NCI-H524 treated with DMSO at 0.1 percent for 48 hours (cell line): ENCODE measurements at regions not wholly inside any gene's neighbourhood (a gene's known extent, or its start where the extent isn't known, plus 50 kb on each side); places are given as distances from the start of the nearest gene placed in this dataset.

ENCODE experiments used
- DNase-seq: peaks from one replicate; lab custom pipeline; 2025; lab: John Stamatoyannopoulos, UW

DNA sequence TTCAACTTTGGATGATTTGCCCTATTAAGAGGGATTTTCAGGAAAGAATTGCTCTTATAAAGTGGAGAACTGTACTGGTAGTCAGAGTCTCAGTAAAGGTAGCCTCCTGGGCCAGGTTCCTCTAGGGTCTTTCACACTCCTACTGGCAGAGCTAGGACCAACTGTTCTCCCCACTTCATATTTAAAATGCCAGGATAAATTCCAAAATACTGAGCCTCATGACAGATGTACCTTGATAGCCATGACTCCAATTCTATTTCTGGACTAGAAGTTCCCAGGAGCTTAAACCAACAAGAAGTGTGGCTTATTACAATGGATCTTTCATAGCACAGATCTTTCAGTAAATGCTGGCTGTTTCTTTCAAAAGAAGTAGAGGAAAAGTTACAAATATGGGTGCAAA lies 126.5 kb downstream of the C12orf75 start:
- peak; percentile 5 for DNase-seq

DNA sequence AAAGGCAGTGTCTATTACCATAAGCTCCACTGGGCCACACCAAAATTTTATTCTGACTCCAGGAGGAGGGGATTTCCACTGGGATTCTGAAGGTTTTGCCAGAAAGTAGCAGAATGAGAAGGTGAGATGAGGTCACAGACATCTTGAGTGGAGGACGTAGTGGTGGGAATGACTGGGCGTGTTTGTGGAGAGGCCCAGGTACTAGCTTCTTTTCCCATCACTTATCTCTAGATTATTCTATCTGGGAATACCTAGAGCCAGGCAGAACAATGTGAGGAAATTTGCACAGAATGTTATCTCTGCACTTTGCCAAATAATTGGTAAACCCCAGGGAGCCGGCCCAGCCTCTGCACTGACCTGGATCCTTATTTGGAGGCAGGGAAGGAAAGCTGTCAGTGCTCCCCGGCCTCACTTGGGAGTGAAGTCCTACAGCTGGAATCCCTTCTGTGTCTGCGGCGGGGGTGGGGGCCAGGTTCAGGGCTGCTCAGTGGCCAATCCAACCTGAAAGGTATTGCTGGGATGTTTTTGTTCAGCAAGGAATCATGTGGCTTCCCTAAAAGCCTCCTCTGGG lies 129.4 kb downstream of the C12orf75 start:
- DNase-seq: no peak

DNA sequence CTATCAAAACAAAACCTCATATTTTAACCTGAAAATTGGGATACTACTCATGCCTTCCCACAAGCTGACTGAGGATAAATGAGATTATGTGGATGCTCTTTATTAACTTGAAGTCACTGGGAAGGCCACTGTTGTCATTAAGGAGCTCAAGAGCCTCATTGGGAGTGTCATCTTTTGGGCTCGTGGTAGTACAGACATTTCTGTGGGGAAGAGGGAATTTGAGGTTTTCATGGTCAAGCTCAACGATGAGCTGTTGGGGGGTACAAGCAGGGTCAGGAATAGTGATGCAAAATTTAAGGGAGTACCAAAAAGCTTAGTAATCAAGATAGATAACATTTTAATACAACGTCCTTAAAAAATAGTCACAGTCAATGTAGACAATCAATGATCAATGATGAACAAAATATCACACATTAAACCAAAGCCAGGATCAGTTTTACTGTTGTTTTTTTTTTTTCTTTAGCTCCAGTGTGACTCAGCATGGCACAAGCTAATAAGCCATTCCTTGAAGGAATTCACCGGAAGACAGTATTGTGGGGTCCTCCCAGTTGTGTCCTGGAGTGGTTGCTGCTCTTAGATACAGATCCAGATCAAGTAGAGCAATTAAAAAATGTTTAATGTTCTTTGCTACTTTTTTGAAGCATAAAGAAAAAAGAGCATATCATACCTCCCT lies 130.9 kb downstream of the C12orf75 start:
- DNase-seq: no peak

DNA sequence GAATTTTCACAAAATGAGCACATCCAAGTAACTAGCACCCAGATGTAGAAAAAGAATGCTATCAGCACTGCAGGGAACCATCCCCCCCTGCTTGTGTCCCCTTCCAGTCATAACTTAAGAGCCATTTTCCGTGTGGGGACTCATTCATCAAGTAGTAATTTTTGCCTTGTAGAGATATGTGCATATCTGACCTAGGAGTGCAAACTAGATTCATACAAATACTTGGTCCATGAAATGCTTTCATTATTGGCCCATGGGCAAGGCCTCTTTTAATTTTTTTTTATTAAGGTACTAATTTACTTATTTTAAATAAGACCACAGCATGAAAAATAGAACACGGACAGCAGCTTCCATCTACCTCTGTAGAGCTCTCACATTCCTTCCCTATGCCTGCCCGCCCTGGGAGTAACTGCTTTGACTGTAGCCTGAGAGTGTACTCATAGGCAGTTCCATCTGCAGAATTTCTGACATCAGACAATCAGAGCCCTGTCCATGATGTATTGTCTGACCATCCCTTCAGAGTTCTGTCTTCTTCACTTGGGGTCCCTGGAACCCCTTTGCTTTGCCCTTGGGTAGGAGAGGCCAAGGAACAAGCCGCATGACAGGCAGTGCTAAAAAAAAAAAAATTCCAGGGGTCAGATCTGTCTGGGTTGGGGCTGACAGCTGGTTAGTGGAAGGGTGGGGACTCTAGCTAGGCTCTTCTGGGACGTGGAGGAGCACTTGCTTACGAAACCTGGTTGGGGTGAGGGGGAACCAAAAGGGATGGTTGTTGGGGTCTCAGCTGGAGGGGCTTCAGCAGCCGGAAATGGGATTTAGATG lies 131.7 kb downstream of the C12orf75 start:
- DNase-seq: no peak

DNA sequence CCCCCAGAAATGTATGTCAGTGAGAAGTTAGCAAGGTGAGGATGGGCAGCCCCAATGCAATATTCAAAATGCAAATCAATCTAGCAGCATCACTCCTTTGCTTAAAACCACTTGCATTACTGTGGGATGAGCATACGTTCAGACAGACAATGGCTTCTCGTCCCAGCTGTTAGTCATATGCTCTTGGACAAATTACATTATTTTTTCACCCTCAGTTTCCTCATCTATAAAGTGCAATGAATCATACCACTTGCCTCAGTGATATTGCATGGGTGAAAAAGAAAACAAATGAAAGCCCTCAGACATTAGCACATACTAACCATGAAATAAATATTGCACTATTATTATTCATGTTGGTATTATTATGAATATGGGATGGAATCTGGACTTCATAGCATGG lies 132.3 kb downstream of the C12orf75 start:
- DNase-seq: no peak

DNA sequence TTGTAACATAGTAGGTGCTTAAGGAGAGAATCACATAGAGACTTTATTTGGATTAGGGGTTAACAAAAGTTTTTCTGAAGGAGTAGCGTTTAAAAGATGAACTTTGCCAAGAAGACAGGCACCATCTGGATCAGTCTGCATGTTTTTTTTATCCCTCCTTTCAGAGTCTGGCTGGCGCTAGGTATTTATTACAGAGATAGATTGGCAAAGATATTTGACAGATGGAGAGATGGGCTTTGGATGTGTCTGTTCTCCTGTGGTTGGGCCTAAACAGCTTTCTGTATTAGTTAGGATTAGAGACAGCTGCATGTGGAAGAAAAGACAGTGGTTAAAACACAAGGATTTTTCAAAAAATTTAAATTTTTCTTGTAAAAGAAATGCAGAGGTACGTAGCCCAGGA lies 133.9 kb downstream of the C12orf75 start:
- peak; percentile 89 for DNase-seq

DNA sequence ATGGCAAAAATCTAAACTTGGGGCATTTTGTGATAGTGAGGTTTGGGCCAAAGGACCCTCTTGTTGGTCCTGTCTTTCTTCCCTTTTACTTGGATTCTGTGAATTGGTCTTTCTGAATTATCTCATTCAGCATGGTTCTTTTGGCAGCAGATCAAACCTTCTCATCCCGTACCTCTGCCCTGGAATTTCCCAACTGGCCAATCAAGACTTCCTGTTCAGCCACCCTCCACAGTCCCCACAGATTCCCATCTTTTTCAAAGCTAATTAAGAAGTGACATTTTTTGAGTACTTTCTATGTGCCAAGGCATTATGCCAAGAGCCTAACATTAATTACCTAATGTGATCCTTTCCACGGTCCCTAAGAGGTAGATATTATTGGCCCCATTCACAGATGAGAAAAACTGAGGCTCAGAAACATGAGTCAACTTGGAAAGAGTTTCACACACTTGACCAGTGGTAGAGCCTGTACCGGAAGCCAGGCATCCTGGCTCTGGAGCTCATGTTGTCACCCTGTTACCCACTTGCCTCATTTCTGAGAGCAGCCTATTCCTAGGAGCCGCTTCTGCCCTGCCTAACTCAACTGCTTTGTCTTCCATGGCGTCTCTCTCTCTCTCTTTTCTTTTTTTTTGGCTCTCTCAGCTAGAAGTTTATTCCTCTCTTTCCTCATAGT lies 135.9 kb downstream of the C12orf75 start:
- no peak for DNase-seq

DNA sequence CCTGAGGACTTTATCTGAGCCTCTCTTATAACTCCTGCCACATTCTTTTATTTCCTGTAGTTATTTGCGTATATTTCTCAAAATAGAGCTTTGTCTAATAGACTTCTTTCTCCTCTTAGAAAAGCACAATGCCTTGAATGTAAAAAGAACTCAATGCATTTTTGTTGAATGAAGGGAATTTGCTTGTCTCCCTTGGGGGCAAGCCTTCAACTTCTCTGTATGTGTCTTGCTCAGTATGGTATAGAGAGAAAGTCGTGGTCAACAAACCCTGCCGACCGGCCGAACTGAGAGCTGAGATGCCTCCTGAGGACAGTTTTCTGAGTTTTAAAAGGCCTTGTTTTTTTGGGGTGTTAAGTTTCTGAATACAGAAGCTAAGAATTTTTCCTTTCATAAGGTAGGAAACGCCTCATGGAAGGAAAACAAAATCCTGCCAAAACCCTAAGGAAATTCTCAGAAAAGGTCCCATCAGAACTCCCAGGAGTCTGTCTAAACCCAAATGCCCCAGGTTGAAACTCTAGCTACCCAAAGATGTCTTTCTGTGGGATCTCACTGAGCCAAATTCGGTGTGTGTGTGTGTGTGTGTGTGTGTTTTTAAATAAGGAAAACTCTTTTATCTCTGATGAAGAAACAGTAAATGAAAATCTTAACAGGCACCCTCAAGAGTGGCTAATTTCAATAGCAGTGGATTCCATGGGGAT lies 136.6 kb downstream of the C12orf75 start:
- no peak for DNase-seq

DNA sequence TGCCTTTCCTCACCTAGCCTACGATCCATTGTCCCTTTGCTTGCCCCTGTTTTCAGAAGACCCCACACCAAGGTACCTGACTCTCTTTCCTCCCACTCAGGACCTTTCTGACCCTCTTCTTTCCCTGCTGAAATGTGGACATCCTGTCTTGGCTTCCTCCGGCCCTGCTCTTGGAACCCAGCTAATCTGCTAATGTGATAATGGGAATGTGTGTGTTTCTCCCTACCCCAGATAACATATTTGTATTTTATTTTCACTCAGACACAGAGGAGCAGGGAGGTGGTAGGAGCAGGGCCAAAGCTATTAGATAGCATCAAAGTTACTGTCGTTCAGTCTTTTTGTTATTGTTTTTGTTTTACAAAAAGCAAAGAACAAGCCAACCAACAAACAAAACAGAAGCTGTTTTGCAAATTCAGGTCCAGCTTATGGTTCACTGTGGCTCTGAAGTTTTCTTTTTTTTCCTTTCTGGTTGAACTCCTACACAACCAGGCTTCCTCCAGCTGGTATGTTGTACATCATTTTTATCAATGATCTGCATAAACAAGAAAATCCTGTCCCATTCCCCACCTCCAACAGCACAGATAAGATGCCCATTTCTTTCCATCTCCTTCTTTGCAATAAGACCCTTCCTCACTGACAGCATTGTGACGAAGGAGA lies 137.3 kb downstream of the C12orf75 start:
- DNase-seq: no peak

DNA sequence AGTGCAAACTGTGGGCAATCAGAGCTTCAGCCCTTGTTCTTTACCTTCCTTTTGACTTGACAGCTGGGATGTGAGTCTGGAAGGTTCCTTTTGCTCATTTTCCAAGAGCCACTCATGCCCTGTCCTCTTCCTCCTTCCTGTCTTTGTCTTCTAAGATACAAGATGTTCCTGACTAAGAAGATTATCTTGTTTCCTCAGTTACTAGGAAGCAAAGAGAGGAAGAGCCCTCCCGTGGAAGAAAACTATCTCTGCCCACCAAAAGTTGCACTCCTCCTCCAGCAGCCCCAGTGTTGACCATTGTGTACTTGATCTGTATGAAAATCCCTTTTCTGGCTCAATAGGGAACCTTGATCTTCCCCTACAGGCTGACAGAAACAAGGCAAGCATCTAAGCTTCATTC lies 138.0 kb downstream of the C12orf75 start:
- DNase-seq: no peak

DNA sequence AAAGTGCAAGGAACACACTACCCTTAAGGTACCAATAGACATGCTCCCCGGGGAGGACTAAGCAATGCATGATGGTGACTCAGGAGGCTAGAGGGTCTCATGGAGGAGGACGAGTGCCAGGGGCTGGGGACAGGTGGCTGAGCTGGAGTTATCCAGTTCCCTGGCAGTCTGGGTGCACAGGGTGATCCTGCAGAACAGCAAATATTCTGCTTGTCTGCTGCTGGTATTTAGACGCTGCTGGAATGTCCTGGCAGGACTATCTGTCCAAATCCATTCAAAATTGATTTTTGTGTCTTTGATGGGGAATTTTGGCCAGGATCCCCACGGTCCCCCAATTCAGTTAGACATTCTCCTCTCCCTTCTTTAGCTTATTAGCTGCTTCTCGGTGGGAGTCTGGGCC lies 138.7 kb downstream of the C12orf75 start:
- DNase-seq: no peak

DNA sequence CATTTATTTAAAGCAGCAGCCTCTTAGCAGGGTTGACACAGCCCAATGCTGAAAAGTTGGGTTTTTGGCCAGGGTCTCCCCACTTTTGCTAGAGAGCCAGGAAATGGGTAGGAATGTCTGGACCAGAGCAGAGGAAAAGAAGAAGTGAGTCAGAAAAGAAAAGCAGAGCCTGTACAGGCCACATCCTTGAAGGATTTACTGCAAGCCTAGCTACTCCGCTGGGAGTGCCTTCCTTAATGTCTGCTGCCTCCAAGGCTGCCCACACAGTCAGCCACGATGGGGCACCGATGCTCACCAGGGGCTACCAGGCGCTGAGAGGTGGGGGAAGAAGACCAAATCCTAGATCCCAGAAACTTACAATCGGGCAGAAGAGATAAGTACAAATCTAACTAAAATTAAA lies 139.2 kb downstream of the C12orf75 start:
- no peak for DNase-seq

DNA sequence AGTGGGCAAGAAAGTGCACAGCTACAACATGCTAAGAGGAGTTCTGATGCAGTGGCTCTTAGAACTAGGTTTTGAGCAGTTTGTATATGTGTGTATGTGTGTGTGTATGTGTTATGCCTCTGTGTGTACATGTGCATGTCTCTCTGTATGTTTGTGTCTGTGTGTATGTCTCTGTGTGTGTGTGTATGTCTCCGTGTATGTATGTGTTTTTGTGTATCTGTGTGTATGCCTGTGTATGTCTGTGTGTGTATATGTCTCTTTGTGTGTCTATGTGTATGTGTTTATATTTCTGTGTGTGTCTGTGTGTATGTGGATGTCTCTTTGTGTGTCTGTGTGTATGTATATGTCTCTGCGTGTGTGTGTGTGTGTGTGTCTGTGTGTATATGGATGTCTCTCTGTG lies 139.6 kb downstream of the C12orf75 start:
- DNase-seq: no peak

DNA sequence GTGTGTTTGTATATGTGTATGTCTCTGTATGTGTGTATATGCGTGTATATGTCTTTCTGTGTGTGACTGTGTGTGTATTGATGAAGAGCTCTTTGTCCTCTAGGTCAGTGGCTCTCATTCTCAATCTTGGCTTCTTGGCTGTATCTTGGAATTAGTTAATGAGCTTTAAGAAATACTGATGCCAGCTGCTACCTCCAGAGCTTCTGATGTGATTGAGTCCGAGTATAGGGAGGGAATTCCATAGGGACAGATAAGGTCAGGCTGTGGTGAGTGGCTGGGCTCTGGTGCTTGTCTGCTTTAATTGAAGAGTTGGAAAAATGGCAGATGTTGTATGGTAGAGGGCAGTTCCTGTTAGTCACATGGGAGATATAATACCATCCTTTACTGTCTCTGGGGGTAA lies 140.1 kb downstream of the C12orf75 start:
- DNase-seq: peak; percentile 53

DNA sequence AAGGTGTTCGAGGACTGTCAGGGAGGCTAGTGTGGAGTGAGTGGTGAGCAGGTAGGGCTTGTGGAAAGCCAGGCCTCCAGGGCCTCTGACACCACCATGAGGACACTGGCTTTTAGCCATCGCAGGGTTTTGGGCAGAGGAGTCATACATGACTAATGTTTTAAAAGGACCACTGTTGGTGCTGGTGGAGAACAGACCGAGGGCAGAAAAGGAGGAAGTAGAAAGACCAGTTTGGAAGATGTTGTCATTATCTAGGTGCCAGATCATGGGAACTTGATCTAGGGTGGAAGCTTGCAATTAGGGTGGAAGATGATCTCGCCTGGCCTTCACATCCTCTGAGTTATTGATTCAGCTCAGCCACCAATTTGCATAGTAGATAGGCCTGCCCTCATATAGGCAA lies 144.2 kb downstream of the C12orf75 start:
- DNase-seq: no peak

DNA sequence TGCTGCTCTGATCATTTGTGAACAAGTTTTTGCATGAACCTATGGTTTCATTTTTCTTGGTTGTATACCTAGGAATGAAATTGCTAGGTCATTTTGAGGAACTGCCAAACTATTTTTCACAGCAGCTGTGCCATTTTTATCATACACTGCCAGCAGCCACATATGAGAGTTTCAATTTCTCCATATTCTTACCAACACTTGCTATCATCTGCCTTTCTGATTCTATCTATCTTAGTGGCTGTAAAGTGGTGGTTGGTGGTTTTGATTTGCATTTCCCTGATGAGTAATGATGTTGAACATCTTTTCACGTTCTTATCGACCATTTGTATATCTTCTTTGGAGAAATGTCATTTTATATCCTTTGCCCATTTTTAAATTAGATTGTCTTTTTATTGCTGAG lies 146.1 kb downstream of the C12orf75 start:
- no peak for DNase-seq

DNA sequence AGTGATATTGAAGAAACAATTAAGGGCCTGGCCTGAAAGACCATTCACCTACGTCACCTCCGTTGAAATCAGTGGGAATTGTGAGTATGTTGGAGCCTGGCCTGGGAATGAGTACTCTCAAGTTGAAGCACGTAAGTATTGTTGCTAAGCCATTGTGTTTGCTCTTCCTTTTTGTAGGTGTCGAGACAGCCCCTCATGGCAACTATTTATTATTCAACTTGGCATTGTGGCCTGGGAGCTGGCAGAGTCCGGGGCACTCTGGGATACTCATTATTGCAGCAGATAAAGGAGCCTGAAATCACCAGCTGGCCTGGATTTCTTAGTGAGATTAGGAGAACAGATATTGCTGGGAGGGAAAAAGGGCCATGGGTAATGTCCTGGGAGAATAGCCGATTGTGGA lies 147.4 kb downstream of the C12orf75 start:
- DNase-seq: peak; percentile 21

DNA sequence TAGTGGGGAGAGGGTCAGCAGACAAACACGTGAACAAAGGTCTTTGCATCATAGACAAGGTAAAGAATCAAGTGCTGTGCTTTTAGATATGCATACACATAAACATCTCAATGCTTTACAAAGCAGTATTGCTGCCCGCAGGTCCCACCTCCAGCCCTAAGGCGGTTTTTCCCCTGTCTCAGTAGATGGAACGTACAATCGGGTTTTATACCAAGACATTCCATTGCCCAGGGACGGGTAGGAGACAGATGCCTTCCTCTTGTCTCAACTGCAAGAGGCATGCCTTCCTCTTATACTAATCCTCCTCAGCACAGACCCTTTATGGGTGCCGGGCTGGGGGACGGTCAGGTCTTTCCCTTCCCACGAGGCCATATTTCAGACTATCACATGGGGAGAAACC lies 148.3 kb downstream of the C12orf75 start:
- peak; percentile 4 for DNase-seq

DNA sequence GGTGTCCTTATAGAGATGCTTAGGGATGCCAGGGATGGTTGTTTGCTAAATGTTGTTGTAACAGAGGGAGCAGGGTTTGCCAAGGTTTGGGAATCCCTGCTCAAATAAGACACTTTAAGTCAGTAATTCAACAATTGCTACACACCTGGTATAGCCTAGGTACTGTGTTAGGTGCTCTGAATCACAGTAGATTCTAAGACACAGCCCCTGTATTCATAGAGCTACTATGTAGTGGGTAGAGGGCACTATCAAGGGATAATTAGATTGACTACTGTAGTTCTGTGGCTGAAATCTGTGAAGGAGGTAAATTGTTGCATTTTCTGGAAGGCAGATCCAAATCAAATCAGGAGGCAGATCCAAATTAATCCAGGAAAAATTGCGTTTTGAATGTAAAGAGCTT lies 149.2 kb downstream of the C12orf75 start:
- DNase-seq: no peak

DNA sequence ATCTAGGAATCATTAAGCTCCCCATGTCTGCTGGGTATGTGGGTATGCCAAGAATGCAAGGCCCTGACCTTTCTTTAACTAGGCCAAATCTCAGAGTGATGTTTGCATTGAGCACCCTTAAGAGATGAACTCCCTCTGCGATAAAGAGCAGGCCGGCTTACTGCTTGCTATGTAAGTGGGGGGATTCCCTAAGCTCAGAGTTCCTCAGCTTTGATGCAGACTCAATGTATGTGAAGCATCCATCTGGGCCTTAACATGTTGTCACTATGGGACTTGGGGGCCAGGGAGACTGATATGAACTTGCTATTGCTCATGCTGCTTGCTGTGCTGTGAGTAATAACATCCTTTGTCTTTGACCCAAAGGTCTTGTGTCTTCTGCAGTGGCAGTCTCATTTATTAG lies 149.7 kb downstream of the C12orf75 start:
- no peak for DNase-seq

DNA sequence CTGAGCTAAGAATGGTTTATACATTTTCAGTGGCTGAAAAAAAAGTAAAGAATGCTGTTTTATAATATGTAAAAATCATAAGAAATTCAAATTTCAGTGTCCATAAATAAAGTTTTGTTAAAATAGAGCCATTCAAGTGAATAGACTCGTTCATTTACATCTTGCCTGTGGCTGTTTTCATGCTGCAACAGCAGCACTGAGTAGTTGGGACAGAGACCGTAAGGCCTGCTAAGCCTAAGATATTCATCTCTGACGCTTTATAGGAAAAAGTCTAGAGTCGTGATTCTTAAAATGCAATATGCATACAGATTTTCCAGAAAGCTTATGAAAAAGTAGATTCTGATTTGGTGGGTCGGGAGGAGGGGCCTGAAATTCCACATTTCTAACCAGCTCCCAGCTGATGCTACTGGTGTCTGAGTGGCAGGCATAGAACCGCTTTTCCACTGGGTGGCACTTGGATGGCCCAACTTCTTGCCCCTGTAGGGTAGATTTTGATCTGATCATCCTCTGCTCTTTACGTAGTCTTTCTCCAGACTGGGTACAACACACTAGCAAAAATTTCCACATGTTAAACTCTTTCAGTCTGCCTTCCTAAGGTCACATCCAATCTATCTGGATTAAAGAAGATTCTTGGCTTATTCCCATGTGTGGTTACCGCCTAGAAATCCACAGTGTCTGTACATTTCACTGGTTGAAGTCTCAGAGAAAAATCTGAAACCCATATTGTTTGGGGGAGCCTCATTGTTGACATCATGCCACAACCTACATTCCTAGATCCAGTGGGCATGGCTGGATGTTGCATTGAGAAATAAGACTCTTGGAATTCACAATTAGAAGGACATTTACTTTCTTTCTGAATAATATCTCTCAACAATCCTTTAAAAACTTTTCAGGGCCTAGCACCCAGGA lies 151.2 kb downstream of the C12orf75 start:
- no peak for DNase-seq
